IMR-90 (cell line): ENCODE measurements at regions not wholly inside any gene's neighbourhood (a gene's known extent, or its start where the extent isn't known, plus 50 kb on each side); places are given as distances from the start of the nearest gene placed in this dataset.

Experiments used
- ATAC-seq: fragments of 200-7000 bp; cut with Tn5 transposase; 2 replicates; pipeline ENCODE4 v1.9.1; 2020; ENCODE audit warnings: low read depth, mild to moderate bottlenecking, moderate library complexity
- BruUV-seq: library from RNA; stranded (reverse); fragments of 400-500 nt; replicated peaks from 2 replicates; lab custom pipeline; 2021; lab: Mats Ljungman, UMichigan
- CTCF ChIA-PET: fragments of 300-600 bp; formaldehyde crosslinking; extraction: SDS; loops from one replicate; lab custom pipeline; 2021; ENCODE audit warnings: antibody characterized with exemption; lab: Yijun Ruan, JAX
- POLR2A ChIA-PET: fragments of 300-600 bp; sonication (Branson Sonifier 250); formaldehyde crosslinking; loops from one replicate; lab custom pipeline; 2022; ENCODE audit warnings: antibody characterized with exemption; ENCODE audit not compliant: unreplicated experiment; lab: Charles Lee
- DNase-seq: peaks from one replicate; pipeline ENCODE4 v3.0.0; 2013
- H2AFZ ChIP-seq: replicated peaks from 2 replicates; pipeline ENCODE3; 2013; ENCODE audit warnings: low read length, mild to moderate bottlenecking; ENCODE audit not compliant: poor library complexity
- H2AK5ac ChIP-seq: 2 replicates; pipeline ENCODE4 v1.6.1; 2013; ENCODE audit warnings: low read depth, low read length, inconsistent platforms
- H2AK9ac ChIP-seq: replicated peaks from 2 replicates; pipeline ENCODE3; 2013; ENCODE audit warnings: mild to moderate bottlenecking, low read depth, low read length, moderate library complexity; ENCODE audit not compliant: poor library complexity
- H2BK120ac ChIP-seq: 2 replicates; pipeline ENCODE4 v1.6.1; 2013; ENCODE audit warnings: low read depth, low read length, inconsistent platforms
- H2BK15ac ChIP-seq: 3 replicates; pipeline ENCODE4 v1.6.1; 2013; ENCODE audit warnings: low read depth, low read length, inconsistent platforms
- H2BK20ac ChIP-seq: 2 replicates; pipeline ENCODE4 v1.6.1; 2013; ENCODE audit warnings: low read depth, mild to moderate bottlenecking, inconsistent platforms, low read length, moderate library complexity
- H2BK5ac ChIP-seq: 2 replicates; pipeline ENCODE4 v1.6.1; 2013; ENCODE audit warnings: mild to moderate bottlenecking, low read depth, low read length, inconsistent platforms; ENCODE audit not compliant: poor library complexity, severe bottlenecking
- H3K14ac ChIP-seq: replicated peaks from 2 replicates; pipeline ENCODE4 v1.6.1; 2013; ENCODE audit warnings: low read depth, low read length, inconsistent platforms
- H3K18ac ChIP-seq: 2 replicates; pipeline ENCODE4 v1.6.1; 2013; ENCODE audit warnings: low read depth, low read length, control low read depth
- H3K23ac ChIP-seq: 2 replicates; pipeline ENCODE4 v1.6.1; 2013; ENCODE audit warnings: low read depth, low read length, inconsistent platforms
- H3K27ac ChIP-seq: 2 replicates; pipeline ENCODE4 v1.5.1; 2013; ENCODE audit warnings: mild to moderate bottlenecking, control low read depth, low read length; ENCODE audit not compliant: insufficient read depth
- H3K27me3 ChIP-seq: 2 replicates; pipeline ENCODE4 v1.6.1; 2013; ENCODE audit warnings: low read length; ENCODE audit not compliant: control insufficient read depth, insufficient read depth
- H3K36me3 ChIP-seq: 2 replicates; pipeline ENCODE4 v1.6.1; 2013; ENCODE audit warnings: low read length, mixed read lengths; ENCODE audit not compliant: control insufficient read depth, insufficient read depth
- H3K4ac ChIP-seq: 2 replicates; pipeline ENCODE4 v1.6.1; 2013; ENCODE audit warnings: low read depth, low read length, inconsistent platforms
- H3K4me1 ChIP-seq: 2 replicates; pipeline ENCODE4 v1.6.1; 2013; ENCODE audit warnings: low read length, mixed read lengths; ENCODE audit not compliant: control insufficient read depth, insufficient read depth
- H3K4me2 ChIP-seq: 2 replicates; pipeline ENCODE4 v1.6.1; 2013; ENCODE audit warnings: low read depth, mild to moderate bottlenecking, control low read depth, low read length, moderate library complexity
- H3K4me3 ChIP-seq: 2 replicates; pipeline ENCODE4 v1.5.1; 2013; ENCODE audit warnings: low read depth, mild to moderate bottlenecking, control low read depth, low read length, moderate library complexity; ENCODE audit not compliant: insufficient read depth
- H3K56ac ChIP-seq: 2 replicates; pipeline ENCODE4 v1.6.1; 2013; ENCODE audit warnings: low read length, inconsistent platforms; ENCODE audit not compliant: insufficient read depth; ENCODE audit errors: extremely low read depth
- H3K79me1 ChIP-seq, 2 experiments: 2 replicates each; pipeline ENCODE4 v1.6.1; 2013; ENCODE audit warnings: low read length in 2 of 2, inconsistent platforms in 1 of 2, low read depth in 1 of 2
- H3K9ac ChIP-seq: 2 replicates; pipeline ENCODE4 v1.6.1; 2013; ENCODE audit warnings: low read depth, low read length, control low read depth
- H3K9me1 ChIP-seq: 2 replicates; pipeline ENCODE4 v1.6.1; 2013; ENCODE audit warnings: low read length, inconsistent platforms; ENCODE audit not compliant: insufficient read depth
- H3K9me3 ChIP-seq: 2 replicates; pipeline ENCODE4 v1.6.1; 2013; ENCODE audit warnings: low read length; ENCODE audit not compliant: control insufficient read depth, insufficient read depth
- H4K20me1 ChIP-seq: 2 replicates; pipeline ENCODE4 v1.6.1; 2013; ENCODE audit warnings: low read length, inconsistent platforms; ENCODE audit not compliant: insufficient read depth
- H4K5ac ChIP-seq: 2 replicates; pipeline ENCODE4 v1.6.1; 2013; ENCODE audit warnings: mild to moderate bottlenecking, low read depth, low read length, control low read depth
- H4K8ac ChIP-seq, 2 experiments: 2 replicates each; pipeline ENCODE4 v1.6.1; 2013; ENCODE audit warnings: low read depth in 2 of 2, low read length in 2 of 2, control low read depth in 1 of 2, inconsistent platforms in 1 of 2
- H4K91ac ChIP-seq: 2 replicates; pipeline ENCODE4 v1.6.1; 2013; ENCODE audit warnings: low read depth, low read length, inconsistent platforms; ENCODE audit not compliant: insufficient read depth
- BHLHE40 ChIP-seq: fragments of 150-350 bp; IDR thresholded peaks from 2 replicates; pipeline ENCODE4 v1.6.1; 2016; ENCODE audit warnings: mild to moderate bottlenecking, low read depth, low read length
- CEBPB ChIP-seq: IDR thresholded peaks from 2 replicates; pipeline ENCODE4 v1.6.1; 2012; ENCODE audit warnings: low read depth, low read length, improper control_type of control experiment
- CHD1 ChIP-seq: IDR thresholded peaks from 2 replicates; pipeline ENCODE4 v1.6.1; 2012; ENCODE audit warnings: low read depth, low read length, improper control_type of control experiment
- FOS ChIP-seq: fragments of 150-350 bp; IDR thresholded peaks from 2 replicates; pipeline ENCODE4 v1.6.1; 2016; ENCODE audit warnings: low read depth, low read length
- MXI1 ChIP-seq: IDR thresholded peaks from 2 replicates; pipeline ENCODE4 v1.6.1; 2012; ENCODE audit warnings: low read depth, mild to moderate bottlenecking, low read length, moderate library complexity, borderline replicate concordance
- NFE2L2 ChIP-seq: fragments of 150-350 bp; IDR thresholded peaks from 2 replicates; pipeline ENCODE4 v1.6.1; 2016; ENCODE audit warnings: low read depth, mild to moderate bottlenecking, low read length
- POLR2A ChIP-seq: IDR thresholded peaks from 2 replicates; pipeline ENCODE4 v1.6.1; 2012; ENCODE audit warnings: mild to moderate bottlenecking, low read depth, low read length
- RAD21 ChIP-seq: IDR thresholded peaks from 2 replicates; pipeline ENCODE4 v1.6.1; 2012; ENCODE audit warnings: low read length, improper control_type of control experiment
- RCOR1 ChIP-seq: IDR thresholded peaks from 2 replicates; pipeline ENCODE4 v1.6.1; 2012; ENCODE audit warnings: mild to moderate bottlenecking, low read length, improper control_type of control experiment; ENCODE audit not compliant: insufficient replicate concordance
- RFX5 ChIP-seq: IDR thresholded peaks from 2 replicates; pipeline ENCODE4 v1.8.0; 2012; ENCODE audit warnings: low read depth, mild to moderate bottlenecking, low read length, moderate library complexity
- WGBS, 2 experiments: methylation state at CpG; one replicate each; pipeline versions ENCODE4 v1.1.5 to v1.1.7; 2013; ENCODE audit warnings: missing lambda C conversion rate in 2 of 2; ENCODE audit not compliant: insufficient read length in 1 of 2; ENCODE audit errors: extremely low coverage in 2 of 2; 5-methylcytosine and 5-hydroxymethylcytosine counted together
- dilution Hi-C: fragments of 300-500 bp; cut with HindIII; formaldehyde crosslinking; loops from one replicate; pipeline ENCODE4 v1.14.3; 2018; ENCODE audit warnings: low sequenced_read_pairs; ENCODE audit not compliant: unreplicated experiment
- in situ Hi-C: fragments of 300-500 bp; cut with MboI; formaldehyde crosslinking; loops from 3 replicates; pipeline ENCODE4 v1.14.3; 2019; ENCODE audit warnings: low sequenced_read_pairs, inconsistent platforms, mixed read lengths
- intact Hi-C: fragments of 100-400 bp; cut with micrococcal nuclease; formaldehyde crosslinking; loops from 2 replicates; pipeline ENCODE4 v1.10.0; 2022
- TF ChIP-seq, protein P1 (sequence below): fragments of 150-350 bp; IDR thresholded peaks from 2 replicates; pipeline ENCODE4 v1.6.1; 2016; ENCODE audit warnings: low read depth, mild to moderate bottlenecking, low read length, moderate library complexity, borderline replicate concordance

DNA sequence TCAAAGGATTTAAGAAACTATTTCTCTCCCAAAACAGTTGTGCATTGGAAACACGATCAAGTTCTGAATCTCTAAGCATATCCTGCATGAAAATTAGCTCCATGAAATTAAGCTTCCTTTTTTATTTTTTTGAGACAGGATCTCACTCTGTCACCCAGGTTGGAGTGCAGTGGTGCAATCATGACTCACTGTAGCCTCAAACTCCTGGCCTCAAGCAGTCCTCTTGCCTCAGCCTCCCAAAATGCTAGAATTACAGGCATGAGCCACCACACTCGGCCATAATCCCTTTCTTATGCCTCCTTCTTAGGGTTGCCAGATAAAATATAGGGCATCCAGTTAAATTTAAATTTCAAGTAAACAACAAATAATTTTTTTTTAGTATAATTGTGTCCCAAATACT is 124.4 kb downstream of the ARL4C start:
- Histone ChIP-seq H3K4me2 (no peak overlapping the region), H3K27me3 (no peaks in the 10 kb centered on the region), H2BK15ac (no peak overlapping the region), H3K9me1 (0 out of 2 replicates have a peak, but pooled peaks cover 4% of the 10 kb centered on the region), H4K91ac (no peak overlapping the region), H3K79me1 (no peaks in the 10 kb centered on the region), H3K4me3 (no peak overlapping the region), H2BK20ac (no peak overlapping the region), H2AK5ac (no peak overlapping the region), H3K27ac (no peak overlapping the region), H3K18ac (no peak overlapping the region), H3K14ac (no peak overlapping the region), H3K23ac (no peak overlapping the region), H3K4ac (no peak overlapping the region), H4K8ac (no peak overlapping the region), H4K20me1 (no peaks in the 10 kb centered on the region), H3K56ac (no peak overlapping the region), H3K4me1 (no peaks in the 10 kb centered on the region; the same call in 1 of the 2 replicates), H2AK9ac (no peak overlapping the region), H2BK120ac (no peak overlapping the region), H3K9ac (no peak overlapping the region), H4K5ac (no peak overlapping the region), H3K36me3 (no peaks in the 10 kb centered on the region), H2BK5ac (no peak overlapping the region), H2AFZ (no peak overlapping the region), H3K9me3 (no peaks in the 10 kb centered on the region)
- dilution Hi-C loops (no loop called here), intact Hi-C loops (no loop called here), in situ Hi-C loops (no loop called here)
- CTCF ChIA-PET = no interaction called here
- TF ChIP-seq NFE2L2 (no peak), POLR2A (no peak), RFX5 (no peak), RCOR1 (no peak), RAD21 (no peak), CHD1 (no peak), BHLHE40 (no peak), CEBPB (no peak), MXI1 (no peak), FOS (no peak)
- TF ChIP-seq, protein P1, sequence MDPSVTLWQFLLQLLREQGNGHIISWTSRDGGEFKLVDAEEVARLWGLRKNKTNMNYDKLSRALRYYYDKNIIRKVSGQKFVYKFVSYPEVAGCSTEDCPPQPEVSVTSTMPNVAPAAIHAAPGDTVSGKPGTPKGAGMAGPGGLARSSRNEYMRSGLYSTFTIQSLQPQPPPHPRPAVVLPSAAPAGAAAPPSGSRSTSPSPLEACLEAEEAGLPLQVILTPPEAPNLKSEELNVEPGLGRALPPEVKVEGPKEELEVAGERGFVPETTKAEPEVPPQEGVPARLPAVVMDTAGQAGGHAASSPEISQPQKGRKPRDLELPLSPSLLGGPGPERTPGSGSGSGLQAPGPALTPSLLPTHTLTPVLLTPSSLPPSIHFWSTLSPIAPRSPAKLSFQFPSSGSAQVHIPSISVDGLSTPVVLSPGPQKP = no peak
- BruUV-seq = no TSS peak
- DNase-seq = no peak
- POLR2A ChIA-PET = no interaction called here
- no CpG with 5 or more reads among the region's 2 CpGs for WGBS, 2 experiments
- ATAC-seq = no peak
